GM12872 (cell line): ENCODE measurements at regions not wholly inside any gene's neighbourhood (a gene's known extent, or its start where the extent isn't known, plus 50 kb on each side); places are given as distances from the start of the nearest gene placed in this dataset.

ENCODE experiments used
- CTCF ChIP-seq: IDR thresholded peaks from 3 replicates; pipeline ENCODE4 v1.5.1; 2011; ENCODE audit warnings: low read depth, mild to moderate bottlenecking, low read length, moderate library complexity; ENCODE audit not compliant: insufficient read depth

- no peak for TF ChIP-seq CTCF
Measured at GRCh38 chr3:164604687-164605086, 473.6 kb downstream of the SI start.

GRCh38 chr3:164577667-164578210 is 500.6 kb downstream of the SI start:
- TF ChIP-seq CTCF: no peak

GRCh38 chr3:164572436-164572835 is 505.9 kb downstream of the SI start:
- TF ChIP-seq CTCF: no peak

- TF ChIP-seq CTCF: no peak
Measured at GRCh38 chr3:164550857-164551256, 527.4 kb downstream of the SI start.

- TF ChIP-seq CTCF: no peak
Measured at GRCh38 chr3:164539215-164539614, 539.1 kb downstream of the SI start.

- TF ChIP-seq CTCF: no peak
Measured at GRCh38 chr3:164537485-164537884, 540.8 kb downstream of the SI start.

GRCh38 chr3:164533275-164533674 is 545.0 kb downstream of the SI start:
- no peak for TF ChIP-seq CTCF
